GM19023 (cell line): ENCODE measurements at regions not wholly inside any gene's neighbourhood (a gene's known extent, or its start where the extent isn't known, plus 50 kb on each side); places are given as distances from the start of the nearest gene placed in this dataset.

Source experiments
- ATAC-seq: cut with Tn5 transposase; IDR thresholded peaks from one replicate; pipeline ENCODE4 v1.9.1; 2021; ENCODE audit warnings: mild to moderate bottlenecking, moderate library complexity; ENCODE audit not compliant: unreplicated experiment

DNA sequence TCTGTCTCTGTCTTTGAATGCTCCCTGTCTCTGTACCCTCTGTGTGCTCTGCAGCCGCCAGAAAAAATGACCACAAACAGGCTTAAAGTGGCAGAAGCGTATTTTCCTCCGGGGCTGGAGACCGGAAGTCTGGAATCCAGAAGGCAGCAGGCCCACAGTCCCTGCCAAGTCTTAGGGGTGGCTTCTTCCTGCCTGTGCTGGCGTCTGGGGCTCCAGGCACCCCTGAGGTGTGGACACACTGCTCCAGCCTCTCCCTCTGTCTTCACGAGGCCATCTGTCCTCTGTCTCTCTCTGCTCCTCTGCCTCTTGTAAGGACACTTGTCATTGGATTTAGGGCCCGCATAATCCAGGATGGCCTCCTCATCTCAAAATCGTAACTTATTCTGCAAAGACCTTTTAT is 298.4 kb upstream of the IRX4 start:
- no peak for ATAC-seq

GRCh38 chr5:2180456-2180855 is 297.7 kb upstream of the IRX4 start:
- ATAC-seq, result no peak

GRCh38 chr5:2179861-2180260 is 297.1 kb upstream of the IRX4 start:
- ATAC-seq, result no peak

- no peak for ATAC-seq
Observed at GRCh38 chr5:2178528-2178927, 295.8 kb upstream of the IRX4 start.

DNA sequence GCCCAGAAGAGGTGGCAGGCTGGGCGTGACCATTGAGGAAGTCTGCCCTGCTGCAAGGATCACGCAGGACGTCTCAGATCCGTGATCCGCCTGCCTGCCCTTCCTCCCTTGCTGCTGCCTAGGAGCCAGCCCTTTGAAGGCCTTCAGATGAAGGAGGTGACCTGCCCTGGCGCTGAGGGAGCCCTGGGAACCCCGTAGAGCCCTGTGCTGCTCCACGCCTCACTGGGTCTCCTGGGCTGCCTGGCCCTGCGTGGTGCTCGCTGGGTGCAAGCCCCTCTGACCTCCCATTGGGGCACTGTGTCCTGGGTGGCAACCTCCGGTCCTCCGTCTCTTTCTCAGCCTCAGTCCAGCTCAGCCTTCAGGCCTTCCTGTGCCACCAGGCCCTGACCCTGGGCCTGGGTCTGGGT is 295.3 kb upstream of the IRX4 start:
- ATAC-seq, result no peak

DNA sequence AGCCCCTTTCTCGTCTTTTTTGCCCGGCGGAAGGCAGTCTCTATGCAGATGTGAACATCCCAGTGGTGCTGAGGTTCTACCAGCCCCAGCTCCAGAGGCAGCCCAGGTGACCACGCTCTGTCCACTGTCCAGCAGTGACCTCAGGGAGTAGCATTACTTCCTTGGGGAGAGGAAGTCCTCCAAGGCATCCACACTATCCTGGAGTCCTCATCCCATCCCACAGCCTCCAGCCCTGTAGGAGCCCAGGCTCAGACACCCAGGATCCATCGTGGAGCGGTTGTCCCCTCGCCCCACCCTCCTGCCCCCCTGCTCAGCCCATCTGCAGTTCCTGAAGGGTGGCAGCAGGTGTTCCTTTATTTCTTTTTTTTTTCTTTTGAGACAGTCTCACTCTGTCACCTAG is 294.5 kb upstream of the IRX4 start:
- no peak for ATAC-seq

GRCh38 chr5:2176581-2176980 is 293.9 kb upstream of the IRX4 start:
- no peak for ATAC-seq

- ATAC-seq, result no peak
Observed at GRCh38 chr5:2175842-2176404, 293.2 kb upstream of the IRX4 start.

GRCh38 chr5:2175041-2175440 is 292.3 kb upstream of the IRX4 start:
- ATAC-seq, result no peak

DNA sequence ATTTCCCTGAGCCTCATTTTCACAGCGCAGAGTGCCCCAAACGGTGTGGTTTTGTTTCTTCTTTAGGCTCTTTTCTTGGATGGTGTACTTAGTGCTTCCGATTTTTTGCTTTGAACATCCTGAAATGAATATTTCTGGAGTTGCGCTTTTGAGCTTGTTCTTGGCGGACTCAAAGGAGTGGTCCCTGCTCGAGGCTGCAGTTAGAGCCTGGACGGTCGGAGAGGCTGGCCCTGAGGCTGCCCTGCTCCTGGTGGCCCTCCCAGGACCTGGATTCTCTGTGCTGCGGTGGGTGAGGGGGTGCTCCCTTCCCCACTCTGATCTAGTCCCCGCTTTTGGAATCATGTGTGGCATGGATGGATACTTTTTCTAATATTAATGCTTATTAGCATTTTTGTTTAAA is 291.8 kb upstream of the IRX4 start:
- ATAC-seq, result no peak

DNA sequence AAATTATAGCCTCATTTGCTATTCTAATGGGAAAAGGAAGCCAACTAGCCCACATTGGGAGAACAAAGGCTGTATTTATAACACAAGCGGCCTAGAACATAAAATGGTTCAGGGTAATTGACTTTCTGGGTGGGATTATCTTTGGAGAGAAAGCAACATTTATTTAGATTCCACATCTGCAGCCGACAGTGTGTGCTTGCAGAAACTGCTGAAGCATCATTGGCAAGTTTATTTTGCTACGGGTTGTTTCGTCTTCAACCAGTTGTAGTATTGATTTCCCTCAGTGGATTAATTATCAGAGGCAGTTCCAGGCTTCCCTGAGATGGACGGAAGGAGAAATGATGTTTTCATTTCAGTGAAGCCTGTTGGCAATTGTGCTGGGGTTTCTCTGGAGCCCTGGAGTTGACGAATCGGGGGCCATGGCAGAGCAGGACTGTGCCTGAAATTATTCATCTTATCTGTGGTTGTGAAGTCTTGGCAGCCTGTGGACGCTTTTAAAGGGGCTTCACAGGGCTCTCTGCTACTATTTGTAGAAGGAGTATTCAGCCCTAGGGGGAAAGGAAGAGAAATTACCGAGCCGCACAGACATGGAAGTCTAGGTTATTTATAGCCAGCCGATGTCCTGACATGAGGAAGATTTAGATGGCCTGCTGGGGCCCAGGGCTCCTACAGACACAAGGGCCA is 290.6 kb upstream of the IRX4 start:
- no peak for ATAC-seq

DNA sequence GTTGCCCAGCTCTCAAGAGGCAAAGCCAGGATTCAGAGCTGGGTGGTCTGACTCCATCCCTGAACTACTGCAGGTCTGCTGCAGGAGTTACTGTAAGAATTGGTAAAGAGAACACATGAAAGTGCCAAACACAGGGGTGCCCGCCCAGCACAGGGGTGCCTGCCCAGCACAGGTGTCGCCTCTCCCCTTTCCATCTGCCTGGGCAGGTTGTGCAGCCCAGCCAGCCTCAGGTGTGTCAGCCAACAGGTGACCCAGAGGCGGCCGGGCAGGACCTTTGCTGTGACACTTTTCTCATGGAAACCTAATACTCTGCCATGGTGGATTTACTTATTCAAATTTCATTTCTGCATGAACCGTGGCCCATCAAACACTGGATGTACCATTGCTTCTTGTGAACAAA is 289.7 kb upstream of the IRX4 start:
- ATAC-seq, result no peak

DNA sequence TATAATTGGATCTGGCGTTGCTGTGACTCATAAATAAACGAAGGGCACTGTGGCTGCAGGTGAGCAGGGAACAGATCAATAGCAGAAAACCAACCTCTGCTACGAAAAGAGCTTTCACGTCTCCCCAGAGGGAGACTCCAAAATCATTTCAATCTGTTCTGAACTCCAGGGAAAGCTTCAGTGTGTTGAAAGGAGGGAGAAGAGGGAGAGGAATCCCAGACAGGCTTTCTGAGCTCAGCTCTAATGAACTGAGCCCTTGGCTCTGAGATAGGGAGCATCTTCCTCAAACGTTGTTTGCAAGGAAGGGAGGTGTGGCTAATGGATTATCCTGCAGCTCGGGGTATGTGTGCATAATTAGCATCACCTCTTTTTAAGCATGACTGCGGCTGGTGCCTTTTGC is 288.0 kb upstream of the IRX4 start:
- ATAC-seq, result no peak

- ATAC-seq, result no peak
Observed at GRCh38 chr5:2169850-2170760, 287.4 kb upstream of the IRX4 start.

GRCh38 chr5:2169430-2169808 is 286.7 kb upstream of the IRX4 start:
- ATAC-seq, result no peak

DNA sequence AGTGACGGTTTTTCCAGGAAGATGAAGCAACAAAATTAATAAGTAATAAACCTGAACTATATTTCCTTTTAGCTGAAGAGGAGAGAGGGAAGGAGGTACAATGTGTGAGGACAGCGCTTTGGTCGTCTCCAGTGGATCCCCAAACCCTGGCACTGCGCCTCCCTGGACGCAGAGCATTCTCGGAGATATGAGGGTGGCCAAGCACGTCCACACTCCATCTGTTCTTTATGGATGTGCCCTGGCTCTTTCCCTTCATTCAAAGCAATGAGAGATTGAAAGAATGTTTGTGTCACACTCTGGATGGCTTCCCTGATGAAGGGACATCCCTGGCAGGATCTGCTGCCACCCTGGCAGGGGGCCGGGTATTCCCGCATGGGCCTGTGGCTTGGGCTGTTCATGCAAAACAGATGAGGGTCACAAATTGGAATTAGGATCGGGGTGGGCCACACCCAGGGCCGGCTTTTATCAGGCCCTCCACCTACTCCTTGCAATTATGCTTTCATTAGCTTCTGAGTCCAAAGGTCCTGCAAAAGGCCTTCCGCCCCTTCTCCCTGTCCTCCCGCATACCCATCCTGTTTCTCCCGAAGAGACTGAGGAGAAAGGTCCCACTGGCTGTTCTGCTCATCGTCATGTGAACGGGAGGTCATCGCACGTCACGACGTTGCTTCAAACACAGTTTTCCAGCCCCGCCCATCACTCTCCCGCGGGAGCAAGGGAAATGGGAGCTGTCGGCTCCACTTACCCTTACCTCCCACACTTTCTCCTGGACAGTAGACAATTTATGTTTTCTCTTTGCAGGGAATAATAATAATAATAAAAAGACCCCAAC is 286.1 kb upstream of the IRX4 start:
- ATAC-seq, result no peak

- no peak for ATAC-seq
Observed at GRCh38 chr5:2167671-2168070, 284.9 kb upstream of the IRX4 start.

DNA sequence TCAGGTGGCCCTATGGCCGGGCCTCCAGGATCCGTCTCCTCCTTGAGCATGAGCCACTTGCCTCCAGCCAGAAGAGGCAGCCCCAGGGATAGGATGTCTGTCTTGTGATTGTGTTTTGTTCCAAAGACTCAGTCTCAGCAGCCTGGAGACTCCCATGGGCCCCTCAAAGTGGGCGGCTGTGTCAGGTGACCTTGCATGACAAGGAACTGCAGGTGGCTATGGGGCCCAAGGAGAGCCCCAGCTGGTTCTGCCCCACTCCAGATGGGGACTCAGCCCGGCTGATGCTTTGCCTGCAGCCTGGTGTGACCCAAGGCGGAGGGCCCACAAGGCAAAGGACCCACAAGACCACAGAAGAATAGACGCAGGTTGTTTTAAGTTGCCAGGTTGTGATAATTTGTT is 284.3 kb upstream of the IRX4 start:
- no peak for ATAC-seq

DNA sequence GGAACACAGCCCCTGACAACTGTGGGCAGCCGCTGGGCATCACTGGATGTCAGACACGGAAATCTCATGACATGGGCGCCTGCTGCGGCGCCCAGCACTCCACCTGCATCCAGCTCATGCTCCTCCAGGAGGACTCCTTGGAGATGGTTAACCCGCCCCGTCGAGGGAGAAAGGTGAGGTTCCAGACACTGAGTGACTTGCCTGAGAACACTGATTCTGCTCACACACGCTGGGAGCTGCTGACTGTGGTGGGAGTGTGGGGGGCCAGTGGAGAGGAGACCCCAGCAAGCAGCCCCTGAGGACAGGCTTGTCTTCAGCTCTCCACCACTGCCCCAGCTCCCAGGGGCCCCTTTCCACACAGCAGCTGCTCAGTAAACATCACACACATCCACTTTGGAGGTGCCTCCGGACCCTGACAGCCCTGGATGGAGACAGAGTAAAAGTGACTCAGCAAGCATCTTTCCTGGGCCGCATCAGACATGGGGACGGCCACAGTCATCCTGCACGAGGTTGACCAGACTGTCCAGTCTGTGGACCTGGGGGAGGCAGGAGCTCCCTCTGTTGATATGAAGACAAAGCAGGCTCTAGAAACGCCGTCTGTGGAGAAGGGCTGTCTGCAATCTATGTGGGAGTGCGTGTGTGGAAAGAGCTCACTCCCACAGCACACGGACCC is 283.7 kb upstream of the IRX4 start:
- no peak for ATAC-seq

DNA sequence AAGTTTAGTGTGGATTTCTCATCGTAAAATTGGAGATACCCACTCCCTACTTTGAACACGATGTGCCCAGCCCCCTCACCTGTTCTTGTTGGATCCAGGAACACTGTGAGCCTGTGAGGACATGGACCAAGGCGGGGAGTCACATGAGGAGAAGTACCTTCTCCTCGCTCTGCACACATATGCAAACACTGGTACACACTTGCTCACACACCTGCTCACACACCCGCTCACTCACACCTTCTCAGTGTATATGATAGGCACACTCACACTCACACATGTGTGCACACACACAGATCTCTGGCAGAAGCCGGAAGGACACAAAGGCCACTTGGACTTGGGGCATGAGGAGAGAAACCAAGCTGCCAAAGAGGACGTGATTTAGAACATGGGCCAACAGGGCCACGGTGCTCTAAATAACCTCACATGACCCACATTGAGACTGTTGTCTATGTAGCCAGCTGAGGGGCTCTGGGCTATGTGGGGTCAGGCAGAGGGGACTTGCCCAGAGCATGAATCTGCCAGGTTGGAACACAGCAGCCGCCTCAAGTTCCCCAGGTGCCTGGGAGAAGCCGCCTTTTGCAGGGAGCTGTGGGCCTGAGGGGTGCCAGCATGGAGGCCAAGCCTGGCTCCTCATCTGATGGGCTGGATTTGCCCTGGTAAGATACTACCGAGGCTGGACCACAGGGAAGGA is 283.0 kb upstream of the IRX4 start:
- no peak for ATAC-seq
